ENCODE measurements at regions not wholly inside any gene's neighbourhood (a gene's known extent, or its start where the extent isn't known, plus 50 kb on each side); places are given as distances from the start of the nearest gene placed in this dataset.

DNA sequence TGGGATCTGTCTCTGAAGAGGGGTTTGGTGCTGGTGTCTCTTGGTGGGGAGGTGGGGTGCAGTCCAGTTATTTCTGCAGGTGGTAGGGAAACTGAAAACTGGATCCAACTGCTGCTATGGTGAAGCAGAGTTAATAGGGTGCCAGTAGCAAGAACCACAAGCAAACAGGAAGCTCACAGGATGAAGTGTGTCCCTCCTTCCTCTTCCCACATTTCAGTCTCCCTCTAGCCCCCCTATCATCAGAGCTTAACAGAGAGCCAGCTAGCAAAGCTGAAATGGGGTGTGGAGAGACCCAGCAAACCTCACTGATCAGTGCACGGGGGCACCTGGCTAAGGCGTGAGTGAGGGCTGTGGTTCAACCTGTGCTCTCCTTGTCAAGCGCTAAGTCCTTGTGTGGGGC lies 69.1 kb upstream of the C12orf71 start:
- Histone ChIP-seq H3K4me1 (replicated peaks in 1 of 4; ENCODE audit: control insufficient read depth in 3 of 4, insufficient read depth in 4 of 4, low read length in 3 of 4) (0 out of 7 replicates have a peak, but pooled peaks cover 0 to 2% (median 0%) of the 10 kb centered on the region in 4 experiments), H2BK120ac (replicated peaks; ENCODE audit: low read depth, low read length) (no peak overlapping the region), H3K4me3 (ENCODE audit: extremely low read depth in 1 of 4, insufficient read depth in 2 of 4, low read depth in 3 of 4, low read length in 4 of 4) (no peak overlapping the region), H2AFZ (ENCODE audit: low read length) (peak overlapping the region; percentile 83; the same call in 1 of the 2 replicates), H2BK5ac (ENCODE audit: low read depth, low read length) (no peak overlapping the region), H3K27me3 (replicated peaks in 1 of 4; ENCODE audit: control insufficient read depth in 3 of 4, extremely low read depth in 1 of 4, insufficient read depth in 3 of 4, low read length in 3 of 4) (no peaks in the 10 kb centered on the region), H2BK20ac (ENCODE audit: low read length) (no peak overlapping the region), H2BK15ac (ENCODE audit: low read length) (no peak overlapping the region), H4K5ac (ENCODE audit: insufficient read length, low read depth, low read length) (no peak overlapping the region), H3K23me2 (ENCODE audit: low read depth, low read length) (no peaks in the 10 kb centered on the region), H3K14ac (ENCODE audit: insufficient read length) (no peak overlapping the region), H3K79me1 (ENCODE audit: low read depth, low read length) (no peaks in the 10 kb centered on the region), H4K91ac (replicated peaks; ENCODE audit: insufficient read length, low read length) (no peak overlapping the region), H3K79me2 (ENCODE audit: control insufficient read depth in 1 of 2, insufficient read depth in 2 of 2, low read length in 2 of 2) (no peaks in the 10 kb centered on the region), H3K4ac (replicated peaks; ENCODE audit: insufficient read length, low read depth, low read length) (no peak overlapping the region), H2AK5ac (ENCODE audit: low read depth, low read length) (no peak overlapping the region), H3K56ac (replicated peaks; ENCODE audit: insufficient read length, low read depth, low read length) (no peak overlapping the region), H3K9ac (replicated peaks in 1 of 4; ENCODE audit: extremely low read depth in 1 of 4, low read depth in 3 of 4, low read length in 3 of 4) (no peak overlapping the region; a peak in 1 of 7 replicates), H3K36me3 (ENCODE audit: control insufficient read depth in 2 of 4, insufficient read depth in 4 of 4, low read length in 3 of 4) (no peaks in the 10 kb centered on the region), H4K20me1 (replicated peaks in 1 of 2; ENCODE audit: control insufficient read depth in 1 of 2, insufficient read depth in 2 of 2, low read length in 2 of 2) (no peaks in the 10 kb centered on the region), H3K9me3 (ENCODE audit: insufficient read depth in 2 of 2, low read depth in 1 of 2, low read length in 1 of 2) (no peaks in the 10 kb centered on the region), H3K4me2 (ENCODE audit: insufficient read depth in 1 of 2, low read depth in 2 of 2, low read length in 2 of 2) (no peak overlapping the region), H3K18ac (ENCODE audit: extremely low read depth, low read length) (no peak overlapping the region), H3K27ac (ENCODE audit: low read depth, low read length) (no peak overlapping the region), H2BK12ac (ENCODE audit: low read depth, low read length) (no peak overlapping the region), H3K23ac (ENCODE audit: insufficient read length) (no peak overlapping the region), H4K8ac (ENCODE audit: extremely low read depth, insufficient read depth, low read length) (no peak overlapping the region)
- POLR2A ChIA-PET (ENCODE audit: partially characterized antibody): interaction anchor here (0.6 to 1.1 kb wide), 2 partner anchors 9 to 230 kb away, joined by 3 to 4 read pairs; no protein-coding TSS in a partner anchor
- CTCF ChIA-PET (ENCODE audit: partially characterized antibody): interaction anchor here (0.6 to 2.4 kb wide), 4 partner anchors 9 to 154 kb away, joined by 3 to 12 read pairs (median 4); no protein-coding TSS in a partner anchor
- DNase-seq (ENCODE audit: low read depth in 1 of 2, low spot score in 2 of 2) (no peak), FAIRE-seq (no peak)
- WGBS, 2 experiments (ENCODE audit: extremely low coverage in 1 of 2, insufficient coverage in 1 of 2, insufficient read length in 1 of 2, insufficient replicate concordance in 2 of 2, low coverage in 1 of 2, low lambda C conversion rate in 2 of 2, missing lambda C conversion rate in 1 of 2): 96% methylated on average over 3 of the region's 3 CpGs; no CpG with 5 or more reads in 1 of the 2 experiments
- TF ChIP-seq SIN3A (conservative IDR thresholded peaks at IDR 0.05 in 1 of 2, IDR thresholded peaks at IDR 0.05 in 1 of 2; ENCODE audit: low read depth in 1 of 2, low read length in 2 of 2) (no peak), MAFK (IDR thresholded peaks at IDR 0.05; ENCODE audit: low read depth, low read length) (no peak), POLR2A (IDR thresholded peaks at IDR 0.05; ENCODE audit: control extremely low read depth in 1 of 2, low read depth in 2 of 2, low read length in 2 of 2) (no peak), EZH2 (IDR thresholded peaks at IDR 0.05; ENCODE audit: low read depth, low read length, severe bottlenecking) (no peak), SUZ12 (IDR thresholded peaks at IDR 0.05; ENCODE audit: low read length) (no peak), CTBP2 (IDR thresholded peaks at IDR 0.05; ENCODE audit: borderline replicate concordance, insufficient read depth, insufficient read length, low read length) (no peak), SIRT6 (IDR thresholded peaks at IDR 0.05; ENCODE audit: low read length) (no peak), SRF (IDR thresholded peaks at IDR 0.05; ENCODE audit: low read depth, low read length) (no peak), GABPA (IDR thresholded peaks at IDR 0.05; ENCODE audit: borderline replicate concordance, insufficient read depth, low read length) (no peak), CHD2 (IDR thresholded peaks at IDR 0.05; ENCODE audit: low read length) (no peak), YY1 (IDR thresholded peaks at IDR 0.05; ENCODE audit: low read depth, low read length) (no peak), POLR2AphosphoS5 (IDR thresholded peaks at IDR 0.05; ENCODE audit: low read depth, low read length) (no peak), TEAD4 (IDR thresholded peaks at IDR 0.05; ENCODE audit: low read depth, low read length) (no peak)
- TF ChIP-seq, protein P1, sequence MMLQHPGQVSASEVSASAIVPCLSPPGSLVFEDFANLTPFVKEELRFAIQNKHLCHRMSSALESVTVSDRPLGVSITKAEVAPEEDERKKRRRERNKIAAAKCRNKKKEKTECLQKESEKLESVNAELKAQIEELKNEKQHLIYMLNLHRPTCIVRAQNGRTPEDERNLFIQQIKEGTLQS (IDR thresholded peaks at IDR 0.05; ENCODE audit: insufficient read depth, low read depth, low read length): no peak

Measured in H1 (cell line).